Suppressor macrophage treated with lipopolysaccharide for 4 hours (primary cell): ENCODE measurements at regions not wholly inside any gene's neighbourhood (a gene's known extent, or its start where the extent isn't known, plus 50 kb on each side); places are given as distances from the start of the nearest gene placed in this dataset.
"Not testable (repeated sequence)": the region's sequence is repeated elsewhere in the genome, so short reads cannot be mapped to it uniquely, and the experiment has no call there.

Experiments used
- DNase-seq: peaks from one replicate; pipeline ENCODE4 v3.0.0-alpha.2; 2020

DNA sequence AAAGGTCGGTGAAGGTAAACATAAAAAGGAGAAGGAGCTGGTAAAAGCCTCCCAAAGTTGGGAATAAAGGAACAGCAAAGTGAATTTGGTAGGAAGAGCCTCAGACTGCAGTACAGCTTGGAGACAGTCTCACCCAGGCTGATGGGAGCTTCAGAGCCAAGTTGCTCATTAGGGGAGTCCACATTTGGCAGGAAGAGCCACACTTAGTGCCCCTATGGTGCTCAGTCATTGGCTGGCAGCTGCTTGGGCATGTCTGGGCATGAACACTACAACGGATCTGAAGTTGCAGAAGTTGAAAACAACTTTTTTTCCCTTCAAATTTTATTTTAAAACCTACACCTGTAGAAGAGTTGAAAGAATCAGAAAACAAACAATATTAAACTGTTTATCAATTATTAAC, 2497.3 kb downstream of the ARAP2 start:
- no peak for DNase-seq

DNA sequence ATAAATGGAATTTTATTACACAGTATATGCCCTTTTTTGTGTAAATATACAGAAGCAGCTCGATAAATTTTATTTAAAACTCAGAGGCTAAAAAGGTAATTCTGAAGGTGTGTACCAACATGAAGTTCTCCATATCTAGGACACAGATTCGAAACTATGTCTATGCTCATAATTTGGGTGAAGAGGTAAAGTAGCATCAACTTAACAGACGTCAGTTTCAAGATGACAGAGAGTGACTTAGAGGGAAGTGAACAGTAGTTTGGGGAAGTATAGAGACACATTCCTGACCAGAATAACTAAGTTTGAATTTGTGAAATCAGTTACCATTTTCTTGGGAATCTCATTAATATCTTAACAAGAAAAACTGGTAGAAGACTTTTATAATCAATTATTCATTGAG, 2493.3 kb downstream of the ARAP2 start:
- DNase-seq = no peak

DNA sequence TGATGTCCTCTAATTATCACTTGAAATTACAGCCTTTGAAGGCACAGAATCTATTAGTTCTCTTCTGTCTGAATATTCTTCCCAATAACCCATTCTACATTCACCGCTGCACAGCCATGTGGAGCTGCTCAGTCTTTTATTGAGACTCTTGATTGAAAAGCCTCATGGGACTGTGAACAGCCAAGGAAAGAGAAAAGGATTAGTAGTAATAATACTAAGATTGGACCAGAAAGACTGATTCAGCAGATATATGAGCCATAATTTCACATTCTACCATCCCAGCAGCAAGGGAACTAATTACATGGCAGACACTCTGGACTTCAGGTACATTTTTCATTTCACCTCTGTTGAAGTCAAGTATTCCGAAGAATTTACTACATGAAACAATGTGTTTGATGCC, 2471.7 kb downstream of the ARAP2 start:
- DNase-seq = no peak

DNA sequence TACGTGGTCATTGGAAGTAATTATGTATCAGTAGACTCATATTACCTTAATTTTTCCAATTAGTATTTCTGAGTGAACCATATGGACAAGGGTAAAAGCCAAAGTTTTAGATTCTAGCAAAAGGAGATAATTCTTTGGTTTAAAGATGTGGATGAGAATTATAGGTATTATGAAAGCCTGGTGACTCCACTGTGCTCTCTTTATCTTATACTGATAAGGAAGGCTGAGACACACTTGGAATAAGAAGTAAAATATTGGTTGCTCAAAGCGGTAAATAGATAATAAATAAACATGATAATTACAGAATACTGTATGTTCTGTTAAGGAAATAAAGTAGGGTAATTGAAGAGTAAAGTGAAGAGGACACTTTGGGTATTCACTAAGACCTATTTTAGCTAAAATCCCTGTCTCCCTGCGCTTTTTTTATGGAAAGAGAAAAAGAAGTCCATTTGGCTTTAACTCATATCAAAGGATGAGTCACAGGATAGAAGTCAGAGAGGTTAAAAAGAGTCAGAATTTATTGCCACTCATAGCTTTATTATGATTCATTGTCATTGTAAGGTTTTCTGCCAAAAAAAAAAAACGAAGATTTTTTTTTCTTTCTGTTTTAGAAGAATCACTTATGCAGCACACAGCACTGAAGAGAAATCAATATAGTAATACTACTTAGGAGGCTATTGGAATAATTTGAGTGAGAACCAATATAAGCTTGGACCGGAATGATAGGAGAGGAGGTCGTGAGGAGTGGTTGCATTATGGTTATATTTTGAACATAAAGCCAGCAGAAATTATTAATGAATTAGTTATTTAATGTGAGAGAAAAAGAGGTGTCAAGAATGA, 2463.1 kb downstream of the ARAP2 start:
- no peak for DNase-seq

DNA sequence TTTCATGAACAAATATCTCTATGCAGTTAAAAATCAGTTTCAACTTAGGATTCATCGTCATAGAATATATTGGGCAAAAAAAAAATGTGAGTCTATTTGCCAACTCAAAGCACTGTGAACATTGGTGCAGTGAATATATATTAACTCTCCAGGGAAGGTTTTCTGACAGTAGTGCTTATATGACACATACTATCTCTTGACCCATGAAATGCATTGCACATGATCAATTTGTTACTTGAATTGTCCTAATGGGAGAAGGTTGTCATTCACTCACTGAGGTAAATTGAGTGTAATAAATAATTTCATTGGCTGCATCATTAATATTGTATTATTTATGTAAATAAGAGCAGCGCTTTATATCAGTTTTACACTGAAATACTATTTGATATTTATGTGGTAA, 2458.5 kb downstream of the ARAP2 start:
- no peak for DNase-seq

DNA sequence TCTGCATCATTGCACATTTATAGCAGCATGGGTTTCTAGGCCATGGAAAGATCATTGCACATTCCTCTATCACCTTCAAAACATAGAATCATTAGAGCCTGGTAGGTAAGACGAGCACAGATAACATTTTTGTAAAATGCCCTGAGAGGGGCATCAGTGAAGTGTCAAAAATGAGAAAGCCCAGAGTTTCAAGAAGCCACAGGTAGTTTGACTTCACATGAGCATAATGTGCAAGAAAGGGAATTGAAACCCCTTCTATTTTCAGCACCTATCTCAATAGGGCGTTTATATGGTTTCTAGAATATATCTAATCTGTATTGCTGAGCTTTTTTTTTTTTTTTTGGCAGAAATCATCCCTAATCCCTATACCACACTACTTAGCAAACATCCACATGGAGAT, 2441.7 kb downstream of the ARAP2 start:
- no peak for DNase-seq

DNA sequence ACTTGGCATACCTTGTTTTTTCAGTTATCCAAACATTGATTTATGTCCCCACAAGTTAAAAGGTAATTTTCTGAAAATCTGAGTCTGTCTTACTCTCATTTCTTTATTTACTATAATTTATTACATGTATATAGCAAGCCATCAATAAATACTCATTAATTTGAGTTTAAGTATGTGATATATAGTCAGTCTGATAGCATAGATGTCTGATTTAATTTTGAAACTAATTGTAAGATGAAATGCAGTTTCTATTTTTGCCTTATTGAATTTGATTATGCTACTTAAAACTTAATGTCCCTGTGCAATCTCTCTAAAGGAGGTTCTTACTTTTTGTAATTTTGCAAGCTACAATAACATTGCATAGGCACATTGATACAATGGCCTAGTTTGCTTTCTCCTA, 2418.6 kb downstream of the ARAP2 start:
- DNase-seq = no peak

DNA sequence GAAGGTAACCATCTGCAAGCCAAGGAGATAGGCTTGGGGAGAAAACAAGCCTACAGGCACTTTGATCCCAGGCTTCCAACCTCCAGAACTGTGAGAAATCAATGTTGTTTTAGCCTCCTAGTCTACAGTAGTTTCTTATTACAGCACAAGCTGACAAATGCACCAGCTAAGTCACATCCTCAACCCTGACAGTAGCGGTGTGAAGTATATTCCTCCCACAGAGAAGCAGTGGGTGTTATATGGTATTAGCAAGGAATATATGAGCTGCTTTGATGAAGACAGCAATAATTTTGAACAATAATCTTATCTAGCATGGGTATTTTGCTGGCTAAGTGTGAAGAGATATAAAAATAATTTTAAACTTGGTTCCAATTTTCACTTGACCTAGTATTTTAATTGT, 2415.0 kb downstream of the ARAP2 start:
- DNase-seq = not testable (repeated sequence)

DNA sequence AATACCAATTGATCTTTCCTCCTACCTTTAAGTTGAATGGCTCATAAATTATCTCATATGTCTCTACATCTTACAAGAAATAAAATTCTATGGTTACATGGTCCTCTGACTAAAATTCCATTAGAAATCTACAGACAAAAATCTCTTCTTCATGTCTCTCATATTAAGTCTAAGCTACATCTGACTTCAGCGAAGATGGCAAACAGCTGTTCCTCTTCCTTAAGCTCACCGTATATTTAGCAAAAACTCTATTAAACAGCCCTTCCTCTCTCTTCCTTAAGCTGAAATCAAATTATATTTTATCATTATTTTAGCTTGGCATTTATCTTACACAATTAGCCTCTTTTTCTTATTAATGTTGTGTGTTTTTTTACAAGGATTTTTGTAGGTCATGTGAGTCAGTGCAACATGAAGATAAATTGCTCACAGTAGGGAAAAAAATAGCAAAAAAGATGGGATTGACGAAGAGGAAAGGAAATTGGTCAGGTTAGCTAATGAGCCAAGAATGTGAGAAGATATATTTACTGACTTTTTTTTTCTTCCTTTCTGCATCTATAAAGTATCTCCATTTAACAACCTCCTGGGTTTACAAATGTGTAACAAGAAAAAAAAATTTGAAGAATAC, 2412.8 kb downstream of the ARAP2 start:
- DNase-seq = no peak

DNA sequence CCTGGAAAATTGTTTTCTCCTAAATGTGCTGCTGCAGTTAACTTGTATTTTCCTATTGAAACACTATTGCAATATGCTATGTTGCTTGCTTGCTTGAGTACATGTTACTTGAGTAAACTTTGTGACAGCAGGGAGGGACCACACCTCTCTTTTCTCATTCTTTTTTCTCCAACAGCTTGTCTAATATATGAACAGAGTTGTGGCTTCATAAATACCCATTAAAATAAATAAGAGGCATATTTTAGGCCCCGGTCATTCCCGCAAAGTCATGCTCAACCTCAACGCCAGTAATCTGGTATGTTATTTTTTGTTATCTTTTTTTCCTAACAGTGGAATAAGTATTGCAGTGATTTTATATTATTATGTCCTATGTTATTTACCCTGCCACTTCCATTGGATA, 2408.6 kb downstream of the ARAP2 start:
- DNase-seq = not testable (repeated sequence)

DNA sequence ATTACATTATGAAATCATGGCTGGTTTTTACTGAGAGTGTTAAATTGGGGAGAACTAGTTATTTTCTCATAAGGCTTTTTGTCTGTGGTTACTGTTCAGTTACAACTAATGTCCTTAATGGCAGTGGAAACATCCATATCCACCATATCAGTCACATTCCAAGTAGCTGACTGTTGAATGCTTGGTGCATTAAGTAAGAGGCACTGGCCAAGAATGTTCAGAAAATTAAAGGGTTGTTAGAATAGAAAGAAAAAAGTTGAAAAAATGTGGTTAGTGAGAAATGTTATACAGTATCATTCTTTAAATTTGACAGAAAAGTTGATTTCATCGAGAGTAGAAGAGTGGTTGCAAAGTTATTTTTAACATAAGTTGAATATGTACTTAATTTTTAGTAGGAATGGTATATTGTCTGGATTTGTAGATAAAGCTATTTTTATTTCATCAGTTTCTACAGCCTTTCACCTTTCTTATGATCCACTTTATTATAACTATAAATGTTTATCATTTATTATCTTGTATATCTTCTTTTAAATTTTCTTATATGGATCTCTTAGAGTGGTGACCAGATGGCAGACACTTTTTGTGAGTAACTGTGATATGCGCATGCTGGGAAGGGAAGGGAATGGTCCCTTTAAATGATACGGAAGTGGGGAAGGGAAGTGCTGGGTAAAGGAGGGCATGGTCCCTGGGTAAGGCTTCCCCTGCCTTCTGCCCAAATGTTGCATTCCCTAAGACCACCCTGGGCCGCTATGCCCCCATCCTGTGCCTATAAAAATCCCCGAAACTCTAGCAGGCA, 2407.1 kb downstream of the ARAP2 start:
- DNase-seq = no peak

DNA sequence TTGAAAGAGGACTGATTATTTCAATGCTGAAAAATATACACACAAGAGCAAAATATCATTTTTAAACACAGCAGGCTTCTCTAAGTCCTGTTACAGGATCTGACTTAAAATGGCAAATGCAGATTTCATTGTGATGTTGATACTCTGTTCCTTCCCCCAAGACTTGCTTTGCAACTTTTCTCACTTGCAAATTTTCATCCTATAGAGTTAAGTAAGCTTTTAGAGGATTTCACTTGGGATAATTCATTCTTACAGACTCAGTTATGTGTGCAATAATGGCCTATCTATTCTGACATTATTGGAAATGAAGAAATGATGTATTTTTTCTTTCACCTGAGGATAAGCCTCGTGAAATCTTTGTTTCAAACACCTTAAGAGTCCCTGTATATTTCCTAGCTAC, 2403.2 kb downstream of the ARAP2 start:
- DNase-seq = no peak

DNA sequence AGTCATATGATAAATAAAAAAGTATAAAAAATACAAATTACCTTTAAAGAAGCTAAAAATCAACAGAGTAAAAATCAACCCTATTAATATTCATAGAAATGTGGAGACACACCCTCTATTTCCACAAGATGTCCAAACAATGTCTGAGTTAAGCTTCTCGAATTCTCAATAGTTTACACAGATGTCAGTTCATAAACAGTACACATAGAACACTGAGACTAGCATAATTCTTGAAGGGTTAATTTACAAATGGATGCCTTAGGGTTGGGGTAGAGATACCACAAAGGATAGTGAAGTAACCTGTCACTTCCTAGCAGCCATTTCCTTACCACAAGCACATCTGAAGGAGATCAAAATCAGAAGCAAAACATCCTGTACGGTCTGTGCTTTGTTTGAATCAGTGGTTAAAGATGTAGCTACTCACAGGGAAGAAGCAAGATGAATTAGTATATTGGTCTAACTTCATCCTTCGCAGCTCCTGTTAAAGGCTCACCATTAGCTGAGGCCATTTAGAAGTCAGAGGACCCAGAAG, 2393.9 kb downstream of the ARAP2 start:
- no peak for DNase-seq

DNA sequence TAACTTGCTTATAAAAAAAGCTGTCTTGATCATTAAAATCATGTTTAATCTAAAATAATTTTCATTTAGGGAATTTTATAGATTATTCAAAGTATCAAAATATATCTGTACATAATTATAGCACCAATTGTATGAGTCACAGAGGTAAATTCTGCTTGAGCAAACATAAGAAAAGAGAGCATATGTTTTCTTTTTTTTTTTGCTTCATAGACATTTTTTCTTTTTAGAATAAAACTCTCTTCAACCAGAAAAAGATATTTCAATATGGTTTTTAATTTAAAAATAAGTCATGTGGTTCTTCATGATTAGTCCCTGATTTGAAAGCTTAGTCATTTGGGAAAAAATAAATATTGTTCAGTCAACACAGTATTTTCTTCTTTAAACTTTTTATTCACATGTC, 2390.6 kb downstream of the ARAP2 start:
- not testable (repeated sequence) for DNase-seq

DNA sequence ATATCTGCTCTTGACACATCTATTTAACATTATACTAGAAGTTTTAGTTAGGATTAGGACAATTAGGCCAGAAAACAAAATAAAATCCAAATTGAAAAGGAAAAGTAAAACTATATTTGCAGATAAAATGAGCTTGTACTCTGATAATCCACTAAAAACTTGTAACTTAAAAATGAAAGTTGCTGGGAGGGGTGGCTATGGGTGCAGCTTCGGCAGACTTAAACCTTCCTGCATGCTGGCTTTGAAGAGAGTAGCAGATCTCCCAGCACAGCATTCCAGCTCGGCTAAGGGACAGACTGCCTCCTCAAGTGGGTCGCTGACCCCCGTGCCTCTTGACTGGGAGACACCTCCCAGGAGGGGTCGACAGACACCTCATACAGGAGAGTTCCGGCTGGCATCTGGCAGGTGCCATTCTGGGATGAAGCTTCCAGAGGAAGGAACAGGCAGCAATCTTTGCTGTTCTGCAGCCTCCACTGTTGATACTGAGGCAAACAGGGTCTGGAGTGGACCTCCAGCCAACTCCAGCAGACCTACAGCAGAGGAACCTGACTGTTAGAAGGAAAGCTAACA, 2379.9 kb downstream of the ARAP2 start:
- DNase-seq = no peak

DNA sequence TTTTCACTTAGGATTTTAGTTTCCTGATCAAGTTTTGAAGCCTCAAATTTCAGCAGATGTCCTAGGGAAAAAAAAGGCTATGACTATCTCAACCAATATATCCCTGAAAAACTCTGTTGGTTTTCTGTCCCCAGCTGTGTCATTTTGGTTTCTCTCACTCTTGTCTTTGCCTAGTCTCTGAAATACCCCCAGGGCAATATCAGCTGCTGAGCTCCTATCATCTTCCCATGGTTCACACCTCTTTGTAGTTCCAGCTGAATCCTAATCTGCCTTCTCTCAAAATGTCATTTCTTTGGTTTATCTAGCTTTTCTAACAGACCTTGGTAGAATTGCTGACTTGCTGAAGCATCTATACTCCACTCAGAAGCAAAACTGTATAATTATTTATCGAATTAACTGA, 2370.5 kb downstream of the ARAP2 start:
- no peak for DNase-seq

DNA sequence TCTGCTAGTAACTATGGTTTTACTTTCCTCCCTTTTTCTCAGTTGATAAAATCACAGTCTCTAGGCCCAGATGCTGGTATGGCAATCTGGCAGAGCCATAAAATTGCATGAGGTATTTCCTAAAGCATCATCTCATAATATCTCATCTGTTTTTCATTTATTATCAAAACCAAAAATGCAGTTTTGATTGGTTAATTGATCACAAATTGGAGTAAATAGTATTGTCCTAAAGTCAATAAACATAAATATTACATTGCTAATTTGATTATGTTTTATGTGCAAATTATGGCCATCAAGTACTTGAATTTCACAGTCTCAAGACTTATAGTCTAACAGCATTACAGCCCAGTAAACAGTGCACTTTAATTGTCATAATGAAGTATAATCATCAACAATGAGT, 2365.6 kb downstream of the ARAP2 start:
- DNase-seq = no peak

DNA sequence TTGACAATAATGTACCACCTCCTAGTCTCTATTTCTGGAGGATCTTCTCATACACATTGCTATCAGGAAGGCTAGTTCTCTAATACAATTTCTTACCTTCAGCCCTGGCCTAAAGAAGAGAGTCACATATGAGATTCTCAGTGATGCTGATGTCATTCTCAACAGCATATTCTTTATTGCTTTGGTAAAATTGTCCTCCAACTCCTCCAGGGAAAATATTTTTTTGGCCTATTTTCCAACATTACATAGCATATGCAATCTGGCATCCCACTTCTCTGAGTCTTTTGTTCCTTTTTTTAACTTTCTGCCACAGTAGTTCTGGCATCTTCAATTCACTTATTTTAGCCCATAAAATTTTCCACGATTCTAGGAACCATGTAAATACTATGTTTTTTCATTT, 2363.1 kb downstream of the ARAP2 start:
- no peak for DNase-seq

DNA sequence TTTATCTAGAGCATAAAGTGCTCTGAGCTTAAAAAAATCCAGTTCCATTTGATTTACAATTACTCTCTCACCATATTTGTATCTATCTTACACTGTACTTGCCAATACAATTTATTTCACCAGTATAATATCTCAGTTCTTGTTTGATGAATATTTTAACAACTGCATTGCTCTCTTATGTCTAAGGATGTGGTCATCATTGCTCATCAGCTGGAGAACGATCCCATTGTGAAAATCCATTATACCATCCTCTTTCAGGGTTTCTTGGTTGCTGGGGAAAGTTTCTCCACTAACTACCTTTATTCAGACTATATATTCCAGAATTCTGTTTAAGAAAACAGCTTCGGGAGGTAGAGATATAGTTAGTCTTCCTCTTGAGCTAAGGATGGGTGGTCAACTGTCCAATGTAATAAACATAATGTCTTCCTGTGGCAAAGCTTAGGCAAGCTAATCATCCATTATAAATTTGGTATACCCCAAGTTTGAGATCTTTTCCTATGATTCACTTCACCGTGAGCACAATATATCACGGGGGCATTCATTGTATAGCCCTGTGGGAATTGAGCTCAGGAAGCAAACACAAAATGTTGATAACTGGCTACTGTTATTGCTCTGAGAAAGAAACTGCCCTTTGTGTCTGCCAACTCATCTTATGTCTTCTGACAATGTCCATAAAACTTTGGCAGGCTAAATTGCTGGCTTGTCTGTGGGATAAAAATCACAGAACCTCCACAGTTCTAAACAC, 2361.9 kb downstream of the ARAP2 start:
- no peak for DNase-seq

DNA sequence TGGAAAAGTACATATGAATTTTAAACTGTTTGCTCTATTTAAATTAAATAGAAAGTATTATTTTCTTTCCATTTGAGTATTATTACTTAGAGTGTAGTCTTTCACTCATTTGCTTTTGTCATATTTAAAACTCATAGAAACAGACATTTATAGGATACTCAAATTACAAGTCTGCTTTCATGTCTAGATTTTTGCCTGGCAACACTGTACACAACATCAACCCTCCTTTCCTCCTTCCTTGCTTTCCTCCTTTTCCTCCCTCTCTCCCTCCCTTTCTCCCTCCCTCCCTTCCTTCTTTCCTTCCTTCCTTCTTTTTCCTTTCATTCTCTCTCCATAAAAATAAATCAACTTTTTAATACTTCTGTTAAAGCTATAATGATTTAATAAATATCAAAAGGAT, 2361.2 kb downstream of the ARAP2 start:
- no peak for DNase-seq

DNA sequence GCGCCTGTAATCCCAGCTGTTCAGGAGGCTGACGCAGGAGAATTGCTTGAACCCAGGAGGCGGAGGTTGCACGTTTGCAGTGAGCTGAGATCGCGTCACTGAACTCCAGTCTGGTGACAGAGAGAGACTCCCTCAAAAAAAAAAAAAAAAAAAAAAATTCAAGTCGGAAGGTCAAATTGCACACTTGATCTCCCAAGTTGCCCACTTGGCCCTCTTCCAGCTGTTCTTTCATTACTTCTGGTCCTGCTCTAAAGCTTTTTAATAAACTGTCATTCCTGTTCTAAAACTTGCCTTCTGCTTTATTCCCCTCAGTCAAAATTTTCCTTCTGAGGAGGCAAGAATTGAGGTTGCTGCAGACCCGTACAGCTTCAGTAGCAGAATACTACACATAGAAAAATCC, 2358.0 kb downstream of the ARAP2 start:
- DNase-seq = no peak

DNA sequence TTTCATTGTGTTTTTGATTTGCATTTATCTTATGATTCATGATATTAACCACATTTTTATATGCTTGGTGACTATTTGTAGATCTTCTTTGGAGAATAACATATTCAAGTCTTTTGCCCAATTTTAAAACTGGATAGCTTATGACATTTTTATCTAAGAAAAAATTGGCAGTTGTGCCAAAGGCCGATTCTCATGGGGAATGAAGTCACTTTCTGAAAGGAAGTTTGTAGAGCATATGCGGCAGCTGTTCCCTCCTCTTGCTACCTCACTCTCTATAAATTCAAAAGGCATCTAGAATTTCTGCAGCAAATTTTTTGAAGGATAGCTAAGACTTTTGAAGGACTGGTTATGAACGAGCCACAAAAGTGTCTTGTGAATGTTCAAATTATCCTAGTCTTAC, 2353.5 kb downstream of the ARAP2 start:
- DNase-seq = no peak

DNA sequence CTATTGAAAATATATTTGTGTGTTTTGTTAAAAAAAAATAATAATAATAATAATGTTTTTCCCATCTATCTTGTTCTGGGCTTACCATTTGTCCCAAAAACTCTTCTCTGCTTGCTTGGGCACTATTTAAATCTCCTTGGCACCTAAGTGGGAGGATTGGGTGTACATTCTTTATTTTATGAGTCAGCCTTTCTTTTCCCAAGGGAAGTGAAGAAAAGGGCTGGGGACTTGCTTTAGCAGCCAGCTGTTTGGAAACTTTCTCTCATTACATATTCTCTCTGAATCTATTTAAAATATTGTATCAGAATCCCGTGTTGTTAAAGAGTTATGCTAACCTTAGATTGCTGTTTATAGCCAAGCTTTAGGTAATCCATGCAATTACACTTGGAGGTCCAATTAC, 2332.4 kb downstream of the ARAP2 start:
- DNase-seq = no peak
